ENCODE measurements at regions not wholly inside any gene's neighbourhood (a gene's known extent, or its start where the extent isn't known, plus 50 kb on each side); places are given as distances from the start of the nearest gene placed in this dataset.

- Histone ChIP-seq H3K9me3 (no peaks in the 10 kb centered on the region), H3K4me3 (no peak overlapping the region), H3K27me3 (replicated peaks; ENCODE audit: insufficient read depth) (no peaks in the 10 kb centered on the region), H3K36me3 (no peaks in the 10 kb centered on the region), H3K4me1 (replicated peaks) (no peaks in the 10 kb centered on the region), H3K27ac (no peak overlapping the region)
- intact Hi-C loops (cut with DNase I) = no loop called here
- TF ChIP-seq CTCF (IDR thresholded peaks at IDR 0.05) (no peak), POLR2AphosphoS5 (IDR thresholded peaks at IDR 0.05) (no peak), POLR2A (IDR thresholded peaks at IDR 0.05) (no peak)
- no peak for DNase-seq (ENCODE audit: low spot score)
Measured at GRCh38 chr1:214993419-214993818, 89.1 kb upstream of the KCNK2 start.

GRCh38 chr1:214997685-214998084 is 84.9 kb upstream of the KCNK2 start:
- 94% methylated on average over 3 of the region's 3 CpGs for WGBS
- no peak for DNase-seq (ENCODE audit: low spot score)
- no peaks in the 10 kb centered on the region for H3K9me3 ChIP-seq
- no peak overlapping the region for H3K27ac ChIP-seq
- H3K4me1 ChIP-seq (replicated peaks) = no peaks in the 10 kb centered on the region
- H3K4me3 ChIP-seq = no peak overlapping the region
- H3K27me3 ChIP-seq (replicated peaks; ENCODE audit: insufficient read depth) = no peaks in the 10 kb centered on the region
- intact Hi-C loops (cut with DNase I) = no loop called here
- H3K36me3 ChIP-seq = no peaks in the 10 kb centered on the region
- TF ChIP-seq POLR2A (IDR thresholded peaks at IDR 0.05) = no peak
- no peak for TF ChIP-seq CTCF (IDR thresholded peaks at IDR 0.05)
- no peak for TF ChIP-seq POLR2AphosphoS5 (IDR thresholded peaks at IDR 0.05)

- no peak overlapping the region for H3K4me3 ChIP-seq
- no peaks in the 10 kb centered on the region for H3K27me3 ChIP-seq (replicated peaks; ENCODE audit: insufficient read depth)
- H3K9me3 ChIP-seq = no peaks in the 10 kb centered on the region
- TF ChIP-seq POLR2A (IDR thresholded peaks at IDR 0.05) (no peak), CTCF (IDR thresholded peaks at IDR 0.05) (no peak), POLR2AphosphoS5 (IDR thresholded peaks at IDR 0.05) (no peak)
- H3K36me3 ChIP-seq = no peaks in the 10 kb centered on the region
- H3K27ac ChIP-seq = no peak overlapping the region
- 78% methylated on average over 4 of the region's 4 CpGs for WGBS
- DNase-seq (ENCODE audit: low spot score) = no peak
- intact Hi-C loops (cut with DNase I) = no loop called here
- H3K4me1 ChIP-seq (replicated peaks) = no peaks in the 10 kb centered on the region
Measured at GRCh38 chr1:215001419-215002021, 81.0 kb upstream of the KCNK2 start.

GRCh38 chr1:215002471-215002870 is 80.1 kb upstream of the KCNK2 start:
- Histone ChIP-seq H3K36me3 (no peaks in the 10 kb centered on the region), H3K27me3 (replicated peaks; ENCODE audit: insufficient read depth) (no peaks in the 10 kb centered on the region), H3K27ac (no peak overlapping the region), H3K4me3 (no peak overlapping the region), H3K4me1 (replicated peaks) (no peaks in the 10 kb centered on the region), H3K9me3 (no peaks in the 10 kb centered on the region)
- intact Hi-C loops (cut with DNase I) = no loop called here
- no peak for DNase-seq (ENCODE audit: low spot score)
- 48% methylated on average over 4 of the region's 4 CpGs for WGBS
- TF ChIP-seq CTCF (IDR thresholded peaks at IDR 0.05) (no peak), POLR2AphosphoS5 (IDR thresholded peaks at IDR 0.05) (no peak), POLR2A (IDR thresholded peaks at IDR 0.05) (no peak)

- Histone ChIP-seq H3K27ac (no peak overlapping the region), H3K4me1 (replicated peaks) (no peaks in the 10 kb centered on the region), H3K4me3 (no peak overlapping the region), H3K27me3 (replicated peaks; ENCODE audit: insufficient read depth) (no peaks in the 10 kb centered on the region), H3K36me3 (no peaks in the 10 kb centered on the region), H3K9me3 (no peaks in the 10 kb centered on the region)
- no peak for TF ChIP-seq POLR2A (IDR thresholded peaks at IDR 0.05)
- DNase-seq (ENCODE audit: low spot score) = no peak
- 63% methylated on average over 2 of the region's 2 CpGs for WGBS
- intact Hi-C loops (cut with DNase I) = no loop called here
Measured at GRCh38 chr1:215003686-215004085, 78.9 kb upstream of the KCNK2 start.

Measured in prostate gland (tissue), 2 donors.